Glutamatergic neuron (in vitro differentiated cells): ENCODE measurements at regions not wholly inside any gene's neighbourhood (a gene's known extent, or its start where the extent isn't known, plus 50 kb on each side); places are given as distances from the start of the nearest gene placed in this dataset.

ENCODE experiments used
- DNase-seq: peaks from one replicate; pipeline ENCODE4 v3.0.0; 2022
- H3K27ac Mint-ChIP-seq: one replicate; pipeline ENCODE4 v1.8.0; 2020; ENCODE audit warnings: mild to moderate bottlenecking, mixed read lengths, inconsistent platforms; ENCODE audit not compliant: unreplicated experiment
- H3K27me3 Mint-ChIP-seq: one replicate; pipeline ENCODE4 v1.8.0; 2020; ENCODE audit warnings: mild to moderate bottlenecking, moderate library complexity, mixed read lengths, inconsistent platforms; ENCODE audit not compliant: unreplicated experiment
- H3K36me3 Mint-ChIP-seq: one replicate; pipeline ENCODE4 v1.8.0; 2020; ENCODE audit warnings: mild to moderate bottlenecking, mixed read lengths, inconsistent platforms; ENCODE audit not compliant: unreplicated experiment
- H3K4me1 Mint-ChIP-seq: one replicate; pipeline ENCODE4 v1.8.0; 2020; ENCODE audit warnings: mild to moderate bottlenecking, low read depth, mixed read lengths, inconsistent platforms; ENCODE audit not compliant: unreplicated experiment
- H3K4me3 Mint-ChIP-seq: one replicate; pipeline ENCODE4 v1.8.0; 2020; ENCODE audit warnings: mild to moderate bottlenecking, mixed read lengths, inconsistent platforms; ENCODE audit not compliant: unreplicated experiment
- H3K9me3 Mint-ChIP-seq: one replicate; pipeline ENCODE4 v1.8.0; 2020; ENCODE audit warnings: mild to moderate bottlenecking, moderate library complexity, mixed read lengths, inconsistent platforms; ENCODE audit not compliant: unreplicated experiment
- CTCF ChIP-seq: fragments of 200-600 bp; sonication (generic); IDR thresholded peaks from one replicate; pipeline ENCODE4 v1.5.0; 2021; ENCODE audit not compliant: partially characterized antibody, unreplicated experiment

DNA sequence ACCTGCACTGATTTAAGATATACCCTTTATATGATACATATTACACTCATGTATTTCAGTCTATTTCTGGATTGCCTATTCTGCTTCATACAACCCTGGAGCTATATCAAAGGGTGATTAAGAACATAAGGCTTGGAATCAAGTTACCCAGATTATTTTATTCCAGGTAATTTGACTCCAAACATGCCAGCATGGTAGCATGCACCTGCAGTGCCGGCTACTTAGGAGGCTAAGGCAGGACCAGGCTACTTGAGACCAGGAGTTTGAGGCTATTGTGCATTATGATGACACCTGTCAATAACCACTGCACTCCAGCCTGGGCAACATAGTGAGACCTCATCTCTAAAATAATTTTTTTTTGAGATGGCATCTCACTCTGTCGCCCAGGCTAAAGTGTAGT lies 50.4 kb upstream of the NEO1 start:
- H3K36me3 Mint-ChIP-seq = no peaks in the 10 kb centered on the region
- no peak for DNase-seq
- no peaks in the 10 kb centered on the region for H3K27me3 Mint-ChIP-seq
- H3K4me3 Mint-ChIP-seq = no peak overlapping the region
- H3K9me3 Mint-ChIP-seq = no peaks in the 10 kb centered on the region
- no peak overlapping the region for H3K27ac Mint-ChIP-seq
- no peak for TF ChIP-seq CTCF
- peaks cover 12% of the 10 kb centered on the region for H3K4me1 Mint-ChIP-seq

DNA sequence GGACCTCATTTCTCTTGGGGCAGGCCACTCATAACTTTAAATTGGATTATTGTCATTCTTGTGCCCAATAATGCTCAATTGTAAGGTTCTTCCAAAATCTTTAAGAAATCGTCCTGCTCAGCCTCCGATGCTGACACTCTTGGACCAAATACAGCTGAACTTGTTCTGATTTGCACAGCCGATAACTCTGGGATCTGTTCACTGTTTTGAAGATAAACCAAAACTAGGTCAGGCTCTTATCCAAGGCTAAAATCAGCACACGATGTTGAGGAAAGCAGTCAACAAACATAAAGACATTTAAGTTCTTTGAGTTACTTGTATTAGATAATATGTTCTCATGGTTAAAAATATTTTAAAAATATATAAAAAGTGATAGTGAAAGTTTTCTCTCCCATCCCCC lies 52.0 kb upstream of the NEO1 start:
- DNase-seq = no peak
- TF ChIP-seq CTCF = no peak
- no peaks in the 10 kb centered on the region for H3K9me3 Mint-ChIP-seq
- peaks cover 15% of the 10 kb centered on the region for H3K4me1 Mint-ChIP-seq
- H3K4me3 Mint-ChIP-seq = no peak overlapping the region
- no peaks in the 10 kb centered on the region for H3K27me3 Mint-ChIP-seq
- H3K27ac Mint-ChIP-seq = no peak overlapping the region
- no peaks in the 10 kb centered on the region for H3K36me3 Mint-ChIP-seq

GRCh38 chr15:72999586-72999985 lies 52.7 kb upstream of the NEO1 start:
- H3K36me3 Mint-ChIP-seq = no peaks in the 10 kb centered on the region
- no peak for DNase-seq
- H3K27me3 Mint-ChIP-seq = no peaks in the 10 kb centered on the region
- H3K27ac Mint-ChIP-seq = no peak overlapping the region
- peaks cover 17% of the 10 kb centered on the region for H3K4me1 Mint-ChIP-seq
- H3K4me3 Mint-ChIP-seq = no peak overlapping the region
- no peaks in the 10 kb centered on the region for H3K9me3 Mint-ChIP-seq
- no peak for TF ChIP-seq CTCF

- no peaks in the 10 kb centered on the region for H3K27me3 Mint-ChIP-seq
- no peaks in the 10 kb centered on the region for H3K9me3 Mint-ChIP-seq
- no peak for DNase-seq
- no peaks in the 10 kb centered on the region for H3K36me3 Mint-ChIP-seq
- H3K27ac Mint-ChIP-seq = no peak overlapping the region
- H3K4me3 Mint-ChIP-seq = no peak overlapping the region
- no peak for TF ChIP-seq CTCF
- H3K4me1 Mint-ChIP-seq = peaks cover 17% of the 10 kb centered on the region
These were observed 53.4 kb upstream of the NEO1 start for GRCh38 chr15:72998681-72999466.

DNA sequence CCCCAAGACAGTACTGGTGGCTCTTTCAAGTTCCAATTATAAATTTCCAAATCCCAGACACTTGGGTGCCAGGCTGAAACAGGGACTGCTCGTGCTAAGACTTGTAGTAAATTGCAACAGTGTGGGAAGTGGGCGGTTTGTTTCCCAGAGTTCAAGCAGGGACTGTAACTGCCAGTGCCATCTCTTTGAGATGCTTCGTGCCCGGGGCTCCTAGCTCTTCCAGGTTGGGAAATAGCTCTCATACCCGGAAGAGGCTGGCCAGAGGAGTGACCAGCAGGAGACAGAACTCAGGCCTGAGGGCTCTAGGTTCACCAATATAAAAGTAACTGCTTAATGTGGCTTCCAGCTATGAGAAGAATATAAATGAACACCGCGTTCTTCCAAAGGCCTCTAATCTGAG lies 54.0 kb upstream of the NEO1 start:
- no peak for DNase-seq
- Mint-ChIP-seq H3K27me3 (no peaks in the 10 kb centered on the region), H3K36me3 (no peaks in the 10 kb centered on the region), H3K4me1 (peaks cover 17% of the 10 kb centered on the region), H3K27ac (no peak overlapping the region), H3K9me3 (no peaks in the 10 kb centered on the region), H3K4me3 (no peak overlapping the region)
- no peak for TF ChIP-seq CTCF
